HG03378 (cell line): ENCODE measurements at regions not wholly inside any gene's neighbourhood (a gene's known extent, or its start where the extent isn't known, plus 50 kb on each side); places are given as distances from the start of the nearest gene placed in this dataset.

Source experiments
- ATAC-seq: cut with Tn5 transposase; IDR thresholded peaks from one replicate; pipeline ENCODE4 v1.9.1; 2021; ENCODE audit warnings: mild to moderate bottlenecking, moderate library complexity; ENCODE audit not compliant: unreplicated experiment

DNA sequence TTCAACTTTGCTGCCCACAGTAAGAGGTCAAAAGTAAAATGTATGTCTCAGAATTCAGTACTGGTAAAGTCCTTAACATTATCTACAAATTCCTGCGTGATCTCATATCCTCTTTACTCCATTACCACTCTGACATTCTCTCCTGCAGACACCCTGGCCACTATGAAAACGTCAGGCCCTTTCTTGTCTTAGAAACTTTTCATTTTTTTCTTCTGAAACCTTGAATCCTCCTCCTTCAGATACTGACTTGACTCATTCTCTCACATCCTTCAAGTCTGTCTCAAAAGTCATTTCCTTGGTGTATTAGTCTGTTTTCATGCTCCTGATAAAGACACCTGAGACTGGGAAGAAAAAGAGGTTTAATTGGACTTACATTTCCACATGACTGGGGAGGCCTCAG is 262.3 kb downstream of the POU4F1 start:
- ATAC-seq: peak; percentile 93

DNA sequence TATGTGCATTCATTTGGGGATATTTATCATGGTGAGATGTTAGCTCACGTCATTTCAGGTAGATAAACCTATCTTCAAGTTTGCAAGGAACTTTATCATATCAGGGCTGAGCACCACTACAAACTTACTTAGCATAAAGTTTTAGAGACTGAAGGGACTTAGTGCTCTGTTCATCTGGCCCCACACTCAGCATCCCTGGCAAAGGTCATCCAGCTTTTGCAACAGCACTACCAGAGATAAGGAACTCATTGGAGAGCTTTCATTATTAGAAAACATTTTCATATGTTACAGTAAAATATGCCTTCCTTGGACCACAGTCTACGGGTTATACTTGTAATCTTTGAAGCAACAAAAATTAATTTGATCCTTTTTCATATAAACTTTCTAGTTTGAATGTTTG is 263.4 kb downstream of the POU4F1 start:
- no peak for ATAC-seq

DNA sequence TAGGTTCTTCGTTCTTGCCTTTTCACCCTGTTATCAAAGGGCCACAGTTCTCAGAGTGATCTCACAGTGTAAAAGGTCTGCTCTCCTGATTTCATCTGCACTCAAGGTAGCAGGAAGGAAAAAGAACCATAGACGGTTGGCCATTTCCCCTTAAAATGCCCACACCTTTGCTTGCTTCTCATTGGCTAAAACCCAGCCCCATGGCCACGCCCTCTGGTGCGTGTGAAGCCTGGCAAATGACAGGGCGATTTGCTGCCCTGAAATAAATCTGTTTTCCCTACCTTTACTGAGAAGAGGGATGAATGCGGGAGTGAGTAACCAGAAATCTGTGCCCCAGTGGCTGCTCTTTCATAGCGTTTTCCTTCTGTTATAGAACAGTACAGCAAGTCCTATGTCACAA is 269.3 kb downstream of the POU4F1 start:
- ATAC-seq: no peak

DNA sequence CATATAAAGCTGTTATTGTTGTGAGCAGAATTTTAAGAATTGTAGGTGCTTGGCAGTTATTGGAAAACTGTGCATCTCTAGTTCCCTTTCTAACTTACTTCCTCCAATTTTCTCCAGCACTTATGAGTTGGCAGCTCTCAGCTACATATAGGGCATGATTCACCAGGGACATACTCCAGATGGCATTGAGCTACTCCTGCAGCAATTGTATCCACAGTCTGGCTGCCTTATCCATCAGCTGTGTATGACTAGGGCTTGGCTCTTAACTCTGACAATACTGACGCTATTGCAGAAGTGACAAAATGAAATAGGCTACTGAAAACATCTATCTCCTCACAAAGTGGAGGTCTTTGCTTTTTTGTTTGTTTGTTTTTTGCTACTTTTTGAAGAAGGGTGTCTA is 276.7 kb downstream of the POU4F1 start:
- no peak for ATAC-seq

DNA sequence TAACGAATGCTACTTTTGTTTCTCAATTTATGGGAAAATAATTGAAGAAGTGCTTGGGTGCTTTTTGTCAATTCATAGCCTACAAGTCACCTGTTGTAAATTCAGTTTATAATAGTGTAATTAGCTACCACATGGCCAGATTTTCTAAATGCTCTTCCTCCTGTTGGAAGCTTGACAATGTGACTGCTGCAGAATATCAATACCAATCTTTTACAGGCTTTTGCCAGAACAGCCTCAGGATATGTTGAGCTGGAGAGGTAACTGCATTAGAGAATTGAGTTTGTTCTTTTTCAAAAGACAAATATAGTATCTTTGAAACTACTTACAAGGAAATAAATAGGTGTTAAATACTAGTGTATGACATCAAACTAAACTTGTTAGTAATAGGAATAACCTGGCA is 277.8 kb downstream of the POU4F1 start:
- no peak for ATAC-seq

DNA sequence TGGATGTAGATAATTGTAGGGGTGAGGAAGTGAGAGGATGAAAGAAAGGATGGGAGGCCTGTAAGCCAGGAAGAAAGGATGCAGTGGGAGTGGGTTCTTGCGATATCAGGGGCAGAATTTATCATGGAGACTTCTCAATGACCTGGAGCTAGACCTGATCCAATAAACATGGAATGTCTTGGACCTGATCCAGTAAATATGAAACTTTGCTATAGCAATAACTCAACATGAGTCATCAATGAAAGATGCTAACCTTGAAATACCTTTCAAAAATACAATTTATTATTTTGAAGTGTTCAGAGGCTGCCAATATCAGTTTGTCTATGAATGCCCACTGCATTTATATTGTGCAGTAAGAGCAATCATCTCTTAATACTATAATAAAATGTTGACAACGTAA is 279.5 kb downstream of the POU4F1 start:
- ATAC-seq: no peak

DNA sequence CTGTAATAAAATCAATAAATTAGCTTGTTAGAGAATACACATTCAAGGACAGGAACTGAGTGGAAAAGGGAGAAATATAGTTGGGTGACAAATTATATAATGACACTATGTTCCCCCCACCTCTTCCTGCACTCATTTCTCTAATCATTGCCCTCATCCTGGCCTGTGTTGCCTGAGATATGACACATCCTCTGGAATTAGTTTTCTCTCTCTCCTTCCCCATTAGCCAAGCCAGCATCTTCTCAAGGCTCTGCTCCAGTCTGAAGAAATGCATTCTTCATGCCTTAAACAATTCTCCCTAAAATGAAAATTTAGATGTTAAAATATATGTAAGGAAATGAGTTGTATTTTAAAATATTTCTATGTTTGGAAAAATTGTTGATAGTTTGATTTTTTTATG is 280.3 kb downstream of the POU4F1 start:
- no peak for ATAC-seq

DNA sequence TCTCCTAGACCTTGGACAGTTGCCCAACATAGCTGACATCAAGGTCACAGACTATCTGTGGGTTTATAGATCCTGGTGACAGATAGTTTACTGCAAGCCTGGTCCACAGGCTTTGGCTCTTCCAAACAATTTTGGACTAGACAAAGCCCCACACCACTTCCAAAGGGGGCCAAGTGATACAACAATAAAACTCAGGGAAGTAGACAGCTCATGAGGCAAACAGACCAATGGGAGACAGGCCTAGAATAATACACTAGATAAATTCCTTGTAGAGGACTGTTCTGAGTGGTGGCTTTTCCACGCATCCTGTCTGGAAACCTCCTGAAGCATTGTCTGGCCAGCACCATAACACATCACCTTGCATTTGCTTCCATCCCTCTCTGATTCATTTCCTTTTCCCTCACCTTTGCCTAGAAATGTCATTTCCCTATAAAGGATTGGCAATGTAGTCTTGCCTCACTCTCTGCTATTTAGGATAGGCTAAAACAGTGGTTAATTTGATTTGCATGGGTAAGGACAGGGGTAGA is 284.2 kb downstream of the POU4F1 start:
- no peak for ATAC-seq

DNA sequence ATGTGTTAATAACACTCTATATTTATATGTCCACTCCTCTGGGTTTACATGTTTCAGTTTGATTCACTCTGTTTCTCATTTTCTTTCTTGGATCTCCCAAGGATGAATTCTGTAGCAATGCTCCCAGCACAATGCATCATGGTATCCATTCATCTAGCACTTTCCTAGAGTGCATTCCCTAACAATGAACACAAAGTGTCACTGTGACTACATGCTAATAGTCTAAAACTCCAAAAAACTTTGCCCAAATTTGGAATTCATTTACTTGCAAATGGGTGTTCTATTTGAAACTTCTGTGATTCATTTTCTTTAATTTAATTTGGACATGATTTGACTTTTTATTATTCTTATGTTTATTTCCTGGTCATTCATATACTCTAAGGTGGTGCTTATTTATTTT is 286.3 kb downstream of the POU4F1 start:
- ATAC-seq: no peak

DNA sequence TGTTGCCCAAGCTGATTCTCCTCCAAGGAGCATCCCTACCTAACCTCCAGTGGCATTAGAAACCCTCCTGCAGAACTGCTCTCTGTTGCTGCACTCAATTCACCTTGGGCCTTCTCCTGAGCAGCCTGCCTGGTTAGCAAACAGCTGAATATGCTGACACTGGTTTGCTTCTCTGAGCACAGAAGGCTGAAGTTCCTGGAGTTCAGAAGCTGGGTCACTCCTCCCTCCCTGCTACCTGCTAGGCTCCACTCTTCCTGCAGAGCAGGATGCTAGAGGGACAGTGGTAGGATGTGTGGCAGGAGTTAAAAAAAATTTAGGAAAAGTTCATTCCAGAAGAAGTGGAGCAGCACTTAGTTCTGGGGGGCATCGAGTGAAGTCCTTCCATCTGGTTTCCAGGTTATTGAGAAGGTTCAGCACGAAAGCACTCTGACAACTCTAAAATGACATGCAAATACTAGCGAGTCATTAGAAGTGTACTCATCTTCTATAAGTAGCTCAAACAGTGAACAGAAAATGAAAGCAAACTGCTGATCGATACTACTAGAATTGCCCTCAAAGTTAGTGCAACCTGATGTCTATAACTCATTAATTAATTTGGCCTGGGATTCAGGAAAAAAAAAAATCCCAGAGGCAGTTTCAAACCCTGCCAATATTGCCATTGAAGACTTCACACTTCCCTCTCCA is 293.7 kb downstream of the POU4F1 start:
- peak; percentile 88 for ATAC-seq

DNA sequence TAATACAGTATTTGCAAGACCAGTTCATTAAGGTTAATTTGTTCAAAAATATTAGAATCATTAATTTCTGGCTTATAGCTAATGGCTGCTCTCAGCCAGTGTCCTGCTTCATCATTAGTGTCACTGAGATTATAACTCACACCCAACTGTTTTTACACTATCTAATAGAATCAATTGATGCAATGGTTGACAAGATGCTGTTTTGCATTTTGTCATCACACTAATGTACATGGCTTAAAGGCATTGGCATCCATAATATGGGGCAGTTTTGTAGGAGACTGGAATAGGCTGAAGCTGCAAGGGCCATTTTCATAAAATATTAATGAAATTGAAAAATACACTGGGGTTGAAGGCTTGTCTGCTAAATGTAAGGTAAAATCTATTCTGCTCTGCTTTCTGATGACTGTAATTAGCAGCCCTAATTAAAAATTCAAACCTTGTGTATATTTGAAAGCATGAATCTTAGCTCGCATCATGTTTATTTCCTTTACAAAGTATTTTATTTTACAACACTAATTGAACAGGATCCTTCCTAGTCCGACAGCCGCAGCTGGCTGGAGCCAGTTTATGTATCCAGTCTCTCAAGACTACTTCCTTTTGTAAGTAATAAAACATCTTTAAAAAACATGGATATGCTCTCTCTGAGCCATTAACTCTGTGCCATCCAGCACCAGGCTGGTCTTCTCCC is 296.7 kb downstream of the POU4F1 start:
- no peak for ATAC-seq

DNA sequence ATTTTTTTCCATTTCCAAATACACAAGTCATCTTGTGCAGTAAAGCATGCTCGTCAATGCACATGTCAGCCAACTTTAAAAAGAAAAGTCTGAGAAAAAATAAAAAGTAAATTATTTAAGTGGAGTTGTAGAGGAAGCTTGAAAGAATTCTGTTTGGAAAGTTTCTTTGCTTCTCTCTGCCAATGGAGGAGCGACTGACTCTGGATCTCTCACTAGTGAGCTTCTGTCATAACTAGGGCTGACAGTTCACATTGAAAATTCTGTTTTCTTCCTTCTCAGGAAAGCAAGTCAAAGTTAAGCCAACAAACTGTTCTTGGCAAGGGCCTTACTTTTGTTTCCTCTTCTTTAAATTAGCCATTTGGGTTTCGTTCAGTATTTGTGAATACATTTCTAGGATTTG is 298.2 kb downstream of the POU4F1 start:
- no peak for ATAC-seq

DNA sequence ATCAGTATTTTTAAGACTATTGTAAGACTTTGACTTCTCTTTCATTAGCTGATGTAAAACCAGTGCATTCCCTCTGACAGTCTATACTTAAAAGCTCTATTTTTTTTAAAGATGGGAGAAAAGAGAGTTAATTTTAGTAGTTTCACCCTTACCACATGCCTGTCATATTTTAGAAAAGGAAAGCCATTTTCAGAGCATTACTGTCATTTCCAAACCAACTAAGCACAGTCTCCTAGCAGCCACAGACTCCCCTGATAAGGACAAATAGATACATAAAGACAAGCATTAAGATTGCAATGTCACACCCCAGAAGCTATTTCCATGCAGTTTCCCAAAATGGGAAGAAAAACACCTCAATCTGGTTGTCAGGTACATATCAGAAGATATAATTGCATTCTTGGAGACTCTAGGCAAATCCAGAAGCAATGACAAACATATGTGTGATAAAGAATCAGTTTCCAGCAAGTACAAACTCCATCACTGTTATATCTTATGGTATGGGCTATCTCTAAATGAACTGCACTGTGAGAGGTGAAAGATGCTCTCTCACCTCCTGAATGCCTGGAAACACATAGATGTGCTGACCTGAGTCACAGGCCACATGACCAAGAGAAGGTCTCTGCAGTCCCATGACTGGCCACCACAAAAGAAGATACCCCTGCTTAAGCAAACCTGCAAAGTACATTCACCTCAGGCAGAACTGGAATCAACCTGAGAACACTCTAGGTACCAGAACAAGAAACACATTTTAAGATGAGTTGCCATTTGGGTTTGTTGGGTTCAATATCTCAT is 303.3 kb downstream of the POU4F1 start:
- ATAC-seq: peak; percentile 90

DNA sequence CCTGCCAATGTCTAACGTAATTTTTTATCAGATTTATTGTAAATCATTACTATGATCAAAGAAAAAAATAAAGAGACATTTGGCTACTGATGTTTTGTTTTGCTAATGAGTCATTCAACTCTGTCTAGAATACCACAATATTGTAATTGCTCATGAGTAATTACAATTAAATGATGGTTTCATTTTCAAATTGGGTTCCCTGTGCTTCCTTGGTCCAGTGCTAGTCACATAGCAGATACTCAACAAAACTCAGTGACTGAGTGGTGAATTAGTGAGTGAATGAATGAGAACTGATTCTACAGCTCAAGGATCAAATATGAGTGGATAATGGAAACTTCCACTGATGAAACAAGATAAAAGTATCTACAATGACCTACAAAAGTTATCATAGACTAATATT is 304.7 kb downstream of the POU4F1 start:
- ATAC-seq: peak; percentile 47

DNA sequence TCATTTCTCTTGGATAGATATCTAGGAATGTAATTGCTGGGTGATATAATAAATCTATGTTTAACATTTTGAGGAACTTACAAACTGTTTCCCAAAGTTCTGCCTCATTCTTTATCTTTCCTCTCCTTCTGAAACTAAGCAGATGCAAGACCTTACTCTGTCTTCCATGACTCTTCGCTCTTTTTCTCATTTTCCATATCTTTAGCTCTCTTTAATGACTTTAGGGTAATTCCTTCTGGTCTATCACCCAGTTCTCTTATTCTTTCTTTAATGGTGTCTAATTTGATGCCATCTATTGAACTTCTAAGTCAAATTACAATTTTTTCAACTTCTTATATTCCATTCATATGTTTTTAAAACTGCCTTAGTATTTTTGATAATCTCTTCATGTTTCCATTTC is 316.6 kb downstream of the POU4F1 start:
- no peak for ATAC-seq

DNA sequence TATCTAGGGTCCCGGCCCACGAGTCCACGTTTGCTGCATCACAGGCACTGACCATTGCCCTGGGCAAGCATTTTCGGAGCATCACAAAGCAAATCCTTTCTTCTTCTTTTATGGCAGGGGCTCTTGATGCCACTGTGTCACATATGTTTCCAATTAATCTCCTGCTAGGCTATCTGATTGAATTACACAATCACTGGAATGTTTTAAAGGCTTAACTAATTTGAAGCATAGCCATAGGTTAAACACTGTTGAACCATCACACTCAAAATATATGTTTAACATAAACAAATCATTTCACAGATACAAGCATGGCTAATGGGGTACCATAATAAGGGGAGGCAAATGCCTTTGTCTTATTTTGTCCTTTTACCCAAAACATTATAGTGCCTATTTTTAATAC is 338.3 kb downstream of the POU4F1 start:
- ATAC-seq: no peak

DNA sequence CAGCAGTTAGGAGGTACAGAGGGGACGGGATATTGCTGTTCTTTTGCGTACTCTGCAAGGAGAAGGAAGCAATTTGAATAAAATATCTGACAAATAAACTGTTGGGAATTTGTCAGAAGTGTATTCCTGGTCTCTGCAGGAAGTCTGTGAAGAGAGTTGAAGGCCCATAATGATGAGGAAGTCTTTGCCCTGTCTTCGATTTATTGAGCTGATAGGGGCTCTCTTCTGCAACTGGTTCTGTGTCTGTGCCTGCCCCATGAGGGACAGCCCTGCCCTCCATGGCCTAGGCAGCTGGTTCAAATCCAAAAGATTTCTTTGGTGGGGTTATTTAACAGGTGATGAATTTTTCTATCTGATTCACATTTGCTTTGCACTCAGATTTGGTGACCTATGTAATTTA is 339.7 kb upstream of the EDNRB start:
- no peak for ATAC-seq

DNA sequence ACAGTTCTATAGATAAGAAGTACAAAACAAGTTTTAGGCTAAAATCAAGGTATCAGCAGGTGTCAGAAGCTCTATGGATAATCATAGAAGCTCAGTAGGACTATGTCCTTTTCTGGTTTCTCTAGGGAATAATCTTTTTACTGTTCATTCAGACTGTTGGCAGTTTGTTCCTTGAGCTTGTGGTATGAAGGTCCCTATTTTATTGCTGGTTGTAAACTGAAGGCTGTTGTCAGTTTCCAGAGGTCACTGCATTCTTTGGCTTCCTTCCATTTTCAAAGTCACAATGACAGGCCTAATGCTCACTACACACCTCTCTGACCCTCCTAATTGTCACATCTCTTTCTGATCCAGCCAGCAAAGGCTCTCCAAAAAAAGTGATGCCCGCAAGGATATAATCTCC is 337.9 kb upstream of the EDNRB start:
- ATAC-seq: no peak

DNA sequence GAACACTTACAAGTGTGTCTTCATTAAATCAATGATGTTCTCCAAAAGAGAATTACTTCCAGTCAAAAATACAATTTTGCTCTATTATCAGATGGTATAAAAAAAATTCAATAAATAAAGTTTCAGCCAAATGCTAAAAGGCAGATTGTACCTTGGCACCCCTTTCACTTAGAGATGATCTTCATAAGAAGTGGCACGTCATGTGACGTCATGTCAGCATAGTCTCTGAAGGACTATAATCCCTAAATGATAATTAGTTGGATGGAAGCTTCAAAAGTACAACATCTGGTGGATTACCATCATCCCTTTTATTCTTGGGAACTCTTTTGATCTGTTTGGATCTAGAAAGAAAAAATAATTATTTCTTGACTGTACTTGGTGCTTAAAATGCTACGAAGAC is 335.5 kb upstream of the EDNRB start:
- ATAC-seq: no peak

DNA sequence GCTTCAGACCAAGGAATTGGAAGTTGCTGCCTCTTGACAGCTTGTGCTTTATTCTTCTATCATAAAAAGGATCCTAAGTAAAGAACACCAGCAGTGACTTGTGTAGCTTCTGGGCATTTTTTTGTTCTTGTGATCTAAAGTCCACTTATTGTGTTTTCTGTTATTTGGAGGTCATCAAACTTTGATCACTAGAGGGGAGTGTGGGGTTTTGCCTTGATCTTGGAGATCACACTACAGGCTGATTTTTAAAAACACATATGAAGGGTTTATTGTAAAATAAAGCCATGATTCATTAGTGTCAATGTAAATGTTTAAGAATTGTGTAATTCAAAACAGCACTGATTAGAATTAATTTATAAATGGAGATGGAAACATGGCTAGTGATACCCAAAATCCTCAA is 328.7 kb upstream of the EDNRB start:
- no peak for ATAC-seq

DNA sequence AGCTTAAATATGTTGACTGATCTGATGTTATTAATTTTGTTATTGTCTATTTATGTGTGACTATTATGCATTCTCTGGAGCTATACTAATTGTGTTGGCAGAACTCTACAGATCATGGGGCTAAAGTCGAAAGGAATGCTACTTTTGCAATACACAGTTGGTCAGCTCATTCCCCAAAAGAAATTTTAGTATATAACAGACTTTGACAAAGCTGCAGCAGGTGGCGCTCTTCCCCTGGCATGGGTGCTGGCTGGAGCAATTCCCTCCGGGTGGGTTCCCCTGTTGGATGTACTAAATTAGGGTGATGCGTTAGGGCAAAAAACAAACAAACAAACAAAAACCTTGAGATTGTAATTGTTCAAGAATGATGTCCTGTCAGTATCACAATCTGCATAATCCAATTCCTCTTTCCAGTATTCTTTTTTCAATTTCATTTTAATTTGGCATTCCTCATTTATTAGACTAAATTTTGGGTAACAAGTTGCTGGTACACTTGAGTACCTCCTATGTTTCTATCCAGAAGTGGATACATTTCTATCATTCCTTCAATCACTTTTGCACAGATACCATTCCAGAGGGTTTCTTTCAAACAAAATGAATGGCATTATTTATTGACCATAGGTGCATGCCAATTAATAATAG is 322.8 kb upstream of the EDNRB start:
- ATAC-seq: peak; percentile 57
